RWPE1 (cell line): ENCODE measurements at regions not wholly inside any gene's neighbourhood (a gene's known extent, or its start where the extent isn't known, plus 50 kb on each side); places are given as distances from the start of the nearest gene placed in this dataset.

Experiments used
- CTCF ChIA-PET: fragments of 350-600 bp; sonication (Branson Sonifier 250); formaldehyde crosslinking; extraction: SDS; loops from one replicate; lab custom pipeline; 2021; lab: Yijun Ruan, JAX
- POLR2A ChIA-PET: fragments of 400-600 bp; formaldehyde crosslinking; extraction: SDS; loops from one replicate; lab custom pipeline; 2020; ENCODE audit warnings: antibody characterized with exemption; ENCODE audit not compliant: low non-redundant PET; lab: Yijun Ruan, JAX
- DNase-seq: peaks from one replicate; pipeline ENCODE4 v3.0.0; 2012; ENCODE audit warnings: low spot score
- H3K27ac ChIP-seq: fragments of 450-650 bp; 2 replicates; pipeline ENCODE4 v1.5.1; 2017
- TF ChIP-seq, protein P1 (sequence below): fragments of 450-650 bp; conservative IDR thresholded peaks from 2 replicates; pipeline ENCODE4 v1.5.1; 2017; ENCODE audit warnings: low read depth, mild to moderate bottlenecking

DNA sequence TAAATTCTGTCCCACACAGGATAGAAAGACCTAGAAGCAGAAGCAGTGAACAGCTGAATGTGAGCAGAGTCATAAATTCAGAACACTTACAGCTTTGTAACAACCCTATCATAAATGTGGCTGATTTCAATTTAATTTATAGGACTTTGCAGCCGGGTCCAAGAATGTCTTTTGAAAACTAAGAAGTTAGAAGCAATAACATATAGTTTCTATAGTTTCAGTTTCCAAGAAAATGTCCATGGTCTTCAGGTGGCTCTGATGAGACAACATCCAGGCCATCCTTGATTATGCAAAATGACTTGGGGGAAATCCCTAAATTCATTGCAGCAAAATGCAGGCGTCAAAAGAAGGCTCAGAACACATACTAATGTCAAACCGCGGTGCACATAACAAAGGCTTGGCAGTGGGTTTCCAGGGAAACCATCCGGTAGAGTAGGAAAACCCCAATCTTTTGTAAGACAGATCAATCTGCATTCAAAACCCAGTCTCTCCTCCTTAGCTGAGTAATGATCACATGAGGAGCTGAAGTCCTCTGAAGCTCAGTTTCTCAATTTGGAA lies 442.2 kb upstream of the ID2 start:
- CTCF ChIA-PET: interaction anchor here (0.7 kb wide), 1 partner anchor 162 kb away, joined by 3 read pairs; no protein-coding TSS in a partner anchor
- DNase-seq: no peak

DNA sequence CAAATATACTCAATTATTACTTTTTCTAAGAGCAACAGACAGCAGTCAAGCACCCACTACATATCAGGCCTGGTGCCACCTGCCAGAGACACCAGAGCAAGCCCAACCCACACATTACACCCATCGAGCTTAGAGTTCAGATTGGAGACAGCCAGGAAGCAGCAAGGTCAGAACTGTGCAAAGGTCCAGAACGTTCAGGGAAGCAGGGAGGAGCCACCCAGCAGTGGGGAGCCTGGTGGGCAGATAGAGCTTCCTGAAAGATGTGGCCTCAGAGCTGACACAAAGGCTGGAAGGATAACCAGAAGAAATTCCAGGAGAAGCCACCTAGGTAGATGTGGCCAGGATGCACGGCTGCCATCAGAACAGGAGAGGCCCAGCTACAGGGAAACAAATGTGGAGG lies 440.5 kb upstream of the ID2 start:
- CTCF ChIA-PET: no interaction called here
- TF ChIP-seq, protein P1, sequence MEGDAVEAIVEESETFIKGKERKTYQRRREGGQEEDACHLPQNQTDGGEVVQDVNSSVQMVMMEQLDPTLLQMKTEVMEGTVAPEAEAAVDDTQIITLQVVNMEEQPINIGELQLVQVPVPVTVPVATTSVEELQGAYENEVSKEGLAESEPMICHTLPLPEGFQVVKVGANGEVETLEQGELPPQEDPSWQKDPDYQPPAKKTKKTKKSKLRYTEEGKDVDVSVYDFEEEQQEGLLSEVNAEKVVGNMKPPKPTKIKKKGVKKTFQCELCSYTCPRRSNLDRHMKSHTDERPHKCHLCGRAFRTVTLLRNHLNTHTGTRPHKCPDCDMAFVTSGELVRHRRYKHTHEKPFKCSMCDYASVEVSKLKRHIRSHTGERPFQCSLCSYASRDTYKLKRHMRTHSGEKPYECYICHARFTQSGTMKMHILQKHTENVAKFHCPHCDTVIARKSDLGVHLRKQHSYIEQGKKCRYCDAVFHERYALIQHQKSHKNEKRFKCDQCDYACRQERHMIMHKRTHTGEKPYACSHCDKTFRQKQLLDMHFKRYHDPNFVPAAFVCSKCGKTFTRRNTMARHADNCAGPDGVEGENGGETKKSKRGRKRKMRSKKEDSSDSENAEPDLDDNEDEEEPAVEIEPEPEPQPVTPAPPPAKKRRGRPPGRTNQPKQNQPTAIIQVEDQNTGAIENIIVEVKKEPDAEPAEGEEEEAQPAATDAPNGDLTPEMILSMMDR: no peak
- POLR2A ChIA-PET: no interaction called here
- DNase-seq: no peak
- H3K27ac ChIP-seq: no peak overlapping the region

More for the DNA sequence above, 442.2 kb upstream of the ID2 start:
- no peak overlapping the region for H3K27ac ChIP-seq
- POLR2A ChIA-PET: interaction anchor here (0.5 kb wide), 1 partner anchor 125 kb away, joined by 4 read pairs; no protein-coding TSS in a partner anchor
- TF ChIP-seq, protein P1: no peak

DNA sequence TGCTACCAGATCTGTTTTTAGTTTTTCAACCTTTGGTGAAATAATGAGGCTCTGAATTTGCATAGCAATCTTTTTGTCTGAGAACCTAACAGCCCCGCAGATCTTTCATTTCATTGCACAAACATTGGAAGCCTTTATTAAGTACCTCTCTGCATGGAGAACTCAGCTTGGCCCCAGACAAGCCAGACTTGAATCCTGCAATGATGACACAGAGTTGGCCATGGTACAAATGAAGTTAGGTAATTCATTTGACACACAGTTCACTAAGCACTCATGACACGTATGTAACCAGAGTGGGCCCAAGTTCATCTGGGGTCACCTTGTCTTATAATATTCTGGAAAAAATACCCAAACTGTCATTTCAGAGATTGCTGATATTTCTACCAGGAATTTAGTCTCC lies 439.1 kb upstream of the ID2 start:
- CTCF ChIA-PET: no interaction called here
- TF ChIP-seq, protein P1: no peak

DNA sequence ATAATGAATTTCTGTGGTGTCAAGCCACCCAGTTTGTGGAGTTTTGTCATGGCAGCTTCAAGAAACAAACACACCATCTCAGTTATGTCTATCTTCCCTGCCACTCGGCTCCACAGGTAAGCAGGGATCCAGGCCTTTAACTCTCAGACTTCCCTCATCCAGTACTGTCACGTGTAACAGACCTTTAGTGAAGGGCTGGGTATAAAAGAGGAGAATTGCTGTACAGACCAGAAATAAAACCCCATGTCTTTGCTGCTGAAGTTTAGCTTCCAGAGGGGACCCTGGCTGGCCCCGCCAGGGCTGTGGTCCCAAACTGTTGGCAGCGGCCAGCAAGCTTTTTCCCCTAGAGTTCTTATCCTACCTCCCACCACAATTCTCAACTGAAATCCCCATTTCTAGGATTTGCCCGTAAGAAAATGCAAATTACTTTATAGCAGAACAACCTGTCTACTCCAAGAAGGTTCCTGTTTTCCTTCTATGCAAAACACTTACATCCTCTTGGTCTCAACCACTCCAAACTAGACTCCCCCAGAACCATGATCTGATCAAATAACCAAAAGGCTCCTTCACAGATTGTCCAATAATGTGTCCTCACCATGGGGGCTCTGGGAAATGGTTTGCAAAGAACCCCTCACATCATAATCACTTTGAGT lies 438.0 kb upstream of the ID2 start:
- CTCF ChIA-PET: no interaction called here
- DNase-seq: no peak
- TF ChIP-seq, protein P1: no peak
- no peak overlapping the region for H3K27ac ChIP-seq
- POLR2A ChIA-PET: no interaction called here

More for the DNA sequence above, 439.1 kb upstream of the ID2 start:
- H3K27ac ChIP-seq: no peak overlapping the region
- DNase-seq: no peak
- POLR2A ChIA-PET: no interaction called here

DNA sequence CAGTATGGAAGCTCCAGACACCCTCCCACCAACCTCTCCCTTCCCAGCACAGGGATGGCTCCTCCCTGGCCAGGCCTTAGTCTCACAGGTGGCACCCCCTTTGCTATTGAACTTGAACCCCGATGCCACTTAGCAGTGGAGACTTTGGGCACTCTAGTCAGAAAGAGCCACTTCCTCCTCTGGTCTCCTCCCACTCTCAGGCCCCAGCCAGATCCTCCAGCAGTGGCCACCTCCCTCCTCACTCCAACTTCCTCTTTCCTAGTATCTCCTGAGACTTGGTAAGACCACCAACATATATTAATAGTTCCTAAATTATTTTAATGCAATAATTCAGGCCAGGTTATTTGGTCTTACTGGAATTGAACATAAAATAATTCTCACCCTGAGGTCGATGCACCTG lies 437.2 kb upstream of the ID2 start:
- DNase-seq: no peak
- TF ChIP-seq, protein P1: no peak
- ChIA-PET CTCF (no interaction called here), POLR2A (no interaction called here)
- no peak overlapping the region for H3K27ac ChIP-seq

DNA sequence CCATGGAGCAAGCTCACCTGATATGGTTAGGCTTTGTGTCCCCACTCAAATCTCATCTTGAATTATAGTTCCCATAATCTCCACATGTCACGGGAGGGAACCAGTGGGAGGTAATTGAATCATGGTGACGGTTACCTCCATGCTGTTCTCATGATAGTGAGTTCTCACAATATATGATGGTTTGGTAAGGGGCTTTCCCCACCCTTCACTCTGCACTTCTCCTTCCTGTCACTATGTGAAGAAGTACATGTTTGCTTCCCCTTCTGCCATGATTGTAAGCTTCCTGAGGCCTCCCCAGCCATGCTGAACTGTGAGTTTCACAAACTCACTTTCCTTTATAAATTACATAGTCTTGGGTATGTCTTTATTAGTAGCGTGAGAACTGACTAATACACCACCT lies 435.7 kb upstream of the ID2 start:
- H3K27ac ChIP-seq: no peak overlapping the region
- POLR2A ChIA-PET: no interaction called here
- CTCF ChIA-PET: no interaction called here
- no peak for DNase-seq
- TF ChIP-seq, protein P1: no peak
